SK-N-SH (cell line): ENCODE measurements at regions not wholly inside any gene's neighbourhood (a gene's known extent, or its start where the extent isn't known, plus 50 kb on each side); places are given as distances from the start of the nearest gene placed in this dataset.

ENCODE experiments used
- CTCF ChIA-PET: fragments of 300-600, 350-600 bp; formaldehyde crosslinking; extraction: SDS; loops from one replicate; lab custom pipeline; 2021; lab: Yijun Ruan, JAX
- POLR2A ChIA-PET: fragments of 350-600 bp; sonication (Branson Sonifier 250); formaldehyde crosslinking; extraction: SDS; loops from one replicate; lab custom pipeline; 2020; ENCODE audit warnings: antibody characterized with exemption, inconsistent platforms; lab: Yijun Ruan, JAX
- DNase-seq: peaks from one replicate; pipeline ENCODE4 v3.0.0; 2012
- H2AFZ ChIP-seq: fragments of 200-600 bp; sonication (generic); 2 replicates; pipeline ENCODE4 v1.8.1; 2016; ENCODE audit warnings: antibody characterized with exemption, mild to moderate bottlenecking, low read depth
- H3F3A ChIP-seq: fragments of 200-600 bp; sonication (generic); replicated peaks from 2 replicates; pipeline ENCODE3; 2016; ENCODE audit warnings: antibody characterized with exemption, mild to moderate bottlenecking; ENCODE audit not compliant: insufficient read depth
- H3K27ac ChIP-seq, 2 experiments: fragments of 200-500 bp in 1 of 2; fragments of 200-600 bp in 1 of 2; sonication (Bioruptor generic) in 1 of 2; sonication (generic), shearing (Covaris generic) in 1 of 2; 2 replicates each; pipeline versions ENCODE4 v1.5.1 to v1.6.1; 2014 to 2016; ENCODE audit warnings: low read depth in 2 of 2, inconsistent platforms in 1 of 2, low read length in 1 of 2, mild to moderate bottlenecking in 1 of 2, mixed read lengths in 1 of 2
- H3K27me3 ChIP-seq: fragments of 200-600 bp; sonication (generic), shearing (Covaris generic); 2 replicates; pipeline ENCODE4 v1.6.1; 2016; ENCODE audit warnings: mixed run types; ENCODE audit not compliant: insufficient read depth
- H3K36me3 ChIP-seq, 2 experiments: fragments of 200-500 bp in 1 of 2; fragments of 200-600 bp in 1 of 2; sonication (Bioruptor generic) in 1 of 2; sonication (generic) in 1 of 2; replicated peaks in 1 of 2; 2 replicates each; pipeline versions ENCODE3 to v1.5.1; 2014 to 2016; ENCODE audit warnings: low read length in 1 of 2, mild to moderate bottlenecking in 1 of 2; ENCODE audit not compliant: insufficient read depth in 2 of 2, control insufficient read depth in 1 of 2
- H3K4me1 ChIP-seq, 2 experiments: fragments of 200-500 bp in 1 of 2; fragments of 200-600 bp in 1 of 2; sonication (Bioruptor generic) in 1 of 2; sonication (generic), shearing (Covaris generic) in 1 of 2; 2 replicates each; pipeline versions ENCODE4 v1.5.1 to v1.6.1; 2014 to 2016; ENCODE audit warnings: low read depth in 1 of 2, low read length in 1 of 2, mixed run types in 1 of 2; ENCODE audit not compliant: insufficient read depth in 2 of 2, control insufficient read depth in 1 of 2
- H3K4me2 ChIP-seq: fragments of 200-600 bp; sonication (generic), shearing (Covaris generic); 2 replicates; pipeline ENCODE4 v1.6.1; 2017; ENCODE audit warnings: mixed run types
- H3K4me3 ChIP-seq, 2 experiments: fragments of 200-500 bp in 1 of 2; fragments of 200-600 bp in 1 of 2; sonication (Bioruptor generic) in 1 of 2; sonication (generic), shearing (Covaris generic) in 1 of 2; 2 replicates each; pipeline versions ENCODE4 v1.5.1 to v1.8.1; 2014 to 2016; ENCODE audit warnings: low read depth in 2 of 2, inconsistent platforms in 1 of 2, low read length in 1 of 2, mild to moderate bottlenecking in 1 of 2, mixed read lengths in 1 of 2, moderate library complexity in 1 of 2
- H3K79me2 ChIP-seq: fragments of 200-600 bp; sonication (generic); 2 replicates; pipeline ENCODE4 v1.8.1; 2017; ENCODE audit warnings: mild to moderate bottlenecking; ENCODE audit not compliant: insufficient read depth
- H3K9ac ChIP-seq: fragments of 200-600 bp; sonication (generic); 2 replicates; pipeline ENCODE4 v1.6.1; 2017; ENCODE audit warnings: mixed run types
- H3K9me2 ChIP-seq: fragments of 200-600 bp; sonication (generic); 2 replicates; pipeline ENCODE4 v1.6.1; 2017; ENCODE audit warnings: mixed run types
- H3K9me3 ChIP-seq: fragments of 200-600 bp; sonication (generic); 2 replicates; pipeline ENCODE4 v1.6.1; 2017; ENCODE audit warnings: mixed run types, mild to moderate bottlenecking, moderate library complexity
- H4K20me1 ChIP-seq: fragments of 200-600 bp; sonication (generic); 2 replicates; pipeline ENCODE4 v1.6.1; 2017; ENCODE audit warnings: mild to moderate bottlenecking, mixed run types; ENCODE audit not compliant: insufficient read depth
- EZH2phosphoT487 ChIP-seq: fragments of 200-600 bp; sonication (generic); IDR thresholded peaks from 2 replicates; pipeline ENCODE4 v1.6.1; 2017; ENCODE audit warnings: low read depth, mixed run types, mild to moderate bottlenecking, antibody characterized with exemption, moderate library complexity, borderline replicate concordance
- GABPA ChIP-seq: IDR thresholded peaks from 2 replicates; pipeline ENCODE4 v1.4.0; 2012; ENCODE audit warnings: low read depth, mild to moderate bottlenecking
- MEF2A ChIP-seq: IDR thresholded peaks from 2 replicates; pipeline ENCODE4 v1.4.0; 2012; ENCODE audit warnings: low read depth, borderline replicate concordance
- MXI1 ChIP-seq: IDR thresholded peaks from 2 replicates; pipeline ENCODE4 v1.6.1; 2012; ENCODE audit warnings: mild to moderate bottlenecking, low read depth, low read length, improper control_type of control experiment
- POLR2AphosphoS5 ChIP-seq: IDR thresholded peaks from 2 replicates; pipeline ENCODE4 v1.6.1; 2012; ENCODE audit warnings: low read depth, low read length
- RXRA ChIP-seq: IDR thresholded peaks from 2 replicates; pipeline ENCODE4 v1.4.0; 2012; ENCODE audit warnings: low read depth, mild to moderate bottlenecking, borderline replicate concordance
- TAF1 ChIP-seq: IDR thresholded peaks from 2 replicates; pipeline ENCODE4 v1.6.1; 2012; ENCODE audit warnings: low read depth, mild to moderate bottlenecking, low read length, moderate library complexity, borderline replicate concordance
- TEAD4 ChIP-seq: IDR thresholded peaks from 2 replicates; pipeline ENCODE4 v1.4.0; 2012; ENCODE audit warnings: mild to moderate bottlenecking, borderline replicate concordance; ENCODE audit not compliant: insufficient read depth
- WGBS: methylation state at CpG from one replicate; pipeline ENCODE4 v1.1.6; 2017; ENCODE audit warnings: low lambda C conversion rate; 5-methylcytosine and 5-hydroxymethylcytosine counted together
- TF ChIP-seq, protein P1 (sequence below): IDR thresholded peaks from 2 replicates; pipeline ENCODE4 v1.6.1; 2012; ENCODE audit warnings: mild to moderate bottlenecking, low read depth, low read length, moderate library complexity

DNA sequence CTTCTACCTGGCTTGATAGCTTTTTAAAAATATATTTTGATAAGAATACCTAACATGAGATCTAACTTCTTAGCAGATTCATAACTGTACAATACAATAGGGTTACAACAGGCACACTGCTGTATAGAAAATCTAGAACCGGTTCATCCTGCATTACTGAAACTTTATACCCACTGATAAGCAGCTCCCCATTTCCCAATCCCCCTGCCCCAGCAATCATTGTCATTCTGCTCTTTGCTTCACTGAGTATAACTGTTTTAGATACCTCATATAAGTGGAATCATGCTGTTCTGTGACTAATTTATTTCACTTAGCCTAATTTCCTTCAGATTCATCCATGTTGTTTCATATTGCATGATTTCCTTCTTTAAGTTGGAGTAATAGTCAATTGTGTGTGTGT lies 906.0 kb downstream of the GBE1 start:
- no peaks in the 10 kb centered on the region for H3K4me1 ChIP-seq
- ChIA-PET POLR2A (no interaction called here), CTCF (no interaction called here)
- no peaks in the 10 kb centered on the region for H3K79me2 ChIP-seq
- no peak overlapping the region for H3K9ac ChIP-seq
- no peaks in the 10 kb centered on the region for H3K9me2 ChIP-seq
- 47% methylated on average over 1 of the region's 1 CpG for WGBS
- no peak overlapping the region for H3K4me2 ChIP-seq
- H3K4me3 ChIP-seq, result no peak overlapping the region
- no peaks in the 10 kb centered on the region for H3K9me3 ChIP-seq
- no peaks in the 10 kb centered on the region for H3F3A ChIP-seq
- H3K27ac ChIP-seq, result no peak overlapping the region
- H4K20me1 ChIP-seq, result no peaks in the 10 kb centered on the region
- H2AFZ ChIP-seq, result no peak overlapping the region
- TF ChIP-seq MEF2A, result no peak
- TF ChIP-seq TEAD4, result no peak
- no peak for TF ChIP-seq MXI1
- no peaks in the 10 kb centered on the region for H3K27me3 ChIP-seq
- no peak for DNase-seq
- H3K36me3 ChIP-seq, result no peaks in the 10 kb centered on the region

DNA sequence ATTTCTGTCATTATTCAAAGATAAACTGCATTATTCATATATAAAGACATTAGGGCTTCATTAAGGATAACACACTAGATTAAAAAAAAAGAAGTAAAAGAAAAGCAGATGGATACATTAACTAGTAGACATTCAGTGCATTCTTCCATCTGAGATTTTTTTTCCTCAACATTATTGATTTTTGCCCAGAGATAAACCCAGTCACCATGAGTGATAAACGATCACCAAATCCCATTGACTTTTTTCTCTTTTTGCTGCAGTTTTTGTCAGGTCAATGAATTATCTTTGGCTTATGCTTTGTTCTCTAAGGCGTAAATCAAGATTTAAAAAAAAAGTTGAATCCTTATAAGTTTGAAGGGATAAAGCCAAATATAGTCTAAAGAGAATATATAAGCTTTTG lies 925.0 kb downstream of the GBE1 start:
- DNase-seq, result no peak
- Histone ChIP-seq H3K36me3 (no peaks in the 10 kb centered on the region), H4K20me1 (no peaks in the 10 kb centered on the region), H3K9me3 (no peaks in the 10 kb centered on the region), H3F3A (no peaks in the 10 kb centered on the region), H3K4me2 (no peak overlapping the region), H2AFZ (no peak overlapping the region), H3K4me3 (no peak overlapping the region), H3K9ac (no peak overlapping the region), H3K79me2 (no peaks in the 10 kb centered on the region), H3K9me2 (no peaks in the 10 kb centered on the region), H3K4me1 (no peaks in the 10 kb centered on the region), H3K27me3 (no peaks in the 10 kb centered on the region), H3K27ac (no peak overlapping the region)
- CTCF ChIA-PET, result no interaction called here
- 13% methylated on average over 2 of the region's 2 CpGs for WGBS
- TF ChIP-seq EZH2phosphoT487 (no peak), RXRA (no peak), TAF1 (no peak), MEF2A (no peak), POLR2AphosphoS5 (no peak), GABPA (no peak), TEAD4 (no peak)
- TF ChIP-seq, protein P1, sequence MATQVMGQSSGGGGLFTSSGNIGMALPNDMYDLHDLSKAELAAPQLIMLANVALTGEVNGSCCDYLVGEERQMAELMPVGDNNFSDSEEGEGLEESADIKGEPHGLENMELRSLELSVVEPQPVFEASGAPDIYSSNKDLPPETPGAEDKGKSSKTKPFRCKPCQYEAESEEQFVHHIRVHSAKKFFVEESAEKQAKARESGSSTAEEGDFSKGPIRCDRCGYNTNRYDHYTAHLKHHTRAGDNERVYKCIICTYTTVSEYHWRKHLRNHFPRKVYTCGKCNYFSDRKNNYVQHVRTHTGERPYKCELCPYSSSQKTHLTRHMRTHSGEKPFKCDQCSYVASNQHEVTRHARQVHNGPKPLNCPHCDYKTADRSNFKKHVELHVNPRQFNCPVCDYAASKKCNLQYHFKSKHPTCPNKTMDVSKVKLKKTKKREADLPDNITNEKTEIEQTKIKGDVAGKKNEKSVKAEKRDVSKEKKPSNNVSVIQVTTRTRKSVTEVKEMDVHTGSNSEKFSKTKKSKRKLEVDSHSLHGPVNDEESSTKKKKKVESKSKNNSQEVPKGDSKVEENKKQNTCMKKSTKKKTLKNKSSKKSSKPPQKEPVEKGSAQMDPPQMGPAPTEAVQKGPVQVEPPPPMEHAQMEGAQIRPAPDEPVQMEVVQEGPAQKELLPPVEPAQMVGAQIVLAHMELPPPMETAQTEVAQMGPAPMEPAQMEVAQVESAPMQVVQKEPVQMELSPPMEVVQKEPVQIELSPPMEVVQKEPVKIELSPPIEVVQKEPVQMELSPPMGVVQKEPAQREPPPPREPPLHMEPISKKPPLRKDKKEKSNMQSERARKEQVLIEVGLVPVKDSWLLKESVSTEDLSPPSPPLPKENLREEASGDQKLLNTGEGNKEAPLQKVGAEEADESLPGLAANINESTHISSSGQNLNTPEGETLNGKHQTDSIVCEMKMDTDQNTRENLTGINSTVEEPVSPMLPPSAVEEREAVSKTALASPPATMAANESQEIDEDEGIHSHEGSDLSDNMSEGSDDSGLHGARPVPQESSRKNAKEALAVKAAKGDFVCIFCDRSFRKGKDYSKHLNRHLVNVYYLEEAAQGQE, result no peak
- POLR2A ChIA-PET, result no interaction called here
